ENCODE measurements at regions not wholly inside any gene's neighbourhood (a gene's known extent, or its start where the extent isn't known, plus 50 kb on each side); places are given as distances from the start of the nearest gene placed in this dataset.
"Not testable (repeated sequence)": the region's sequence is repeated elsewhere in the genome, so short reads cannot be mapped to it uniquely, and the experiment has no call there.

DNA sequence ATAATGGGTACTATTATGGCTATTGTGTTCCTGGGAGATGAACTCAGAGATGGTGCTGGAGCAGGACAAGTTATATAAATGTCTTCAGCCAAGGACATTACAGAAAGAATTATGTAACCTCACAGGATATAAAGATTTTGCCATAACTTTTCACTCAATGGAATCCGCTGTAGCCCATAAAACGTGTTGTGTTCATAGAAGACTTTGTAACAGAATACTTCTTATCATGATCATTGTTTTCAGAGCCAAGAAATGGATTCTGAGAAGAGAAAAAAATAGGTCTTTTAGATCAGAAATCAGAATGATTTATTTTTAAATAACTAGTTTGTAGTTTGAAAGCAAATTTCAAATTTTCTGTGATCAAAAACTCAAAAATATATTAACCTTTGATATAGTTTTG is 441.0 kb upstream of the TENM3 start:
- DNase-seq (ENCODE audit: low read depth in 4 of 4, low spot score in 3 of 4) = no peak

DNA sequence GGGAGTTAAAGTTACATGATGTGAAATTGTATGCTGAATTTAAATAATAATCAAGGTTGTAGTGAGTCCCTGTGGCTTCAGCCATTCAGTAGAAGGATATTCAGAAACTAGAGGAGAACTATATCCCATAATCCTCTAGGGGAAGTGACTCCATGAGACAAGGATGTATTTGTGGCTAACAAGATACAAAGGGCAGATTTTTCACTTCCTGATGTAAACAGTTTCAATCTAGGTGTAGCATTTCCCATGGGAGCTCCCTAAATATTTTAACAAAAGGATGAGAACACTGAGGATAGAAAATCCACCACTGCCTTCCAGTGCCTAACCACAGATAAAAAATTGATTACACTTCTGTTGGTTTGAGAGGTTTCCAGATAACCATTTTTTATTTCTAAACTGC is 435.4 kb upstream of the TENM3 start:
- DNase-seq (ENCODE audit: low read depth in 4 of 4, low spot score in 3 of 4) = no peak

DNA sequence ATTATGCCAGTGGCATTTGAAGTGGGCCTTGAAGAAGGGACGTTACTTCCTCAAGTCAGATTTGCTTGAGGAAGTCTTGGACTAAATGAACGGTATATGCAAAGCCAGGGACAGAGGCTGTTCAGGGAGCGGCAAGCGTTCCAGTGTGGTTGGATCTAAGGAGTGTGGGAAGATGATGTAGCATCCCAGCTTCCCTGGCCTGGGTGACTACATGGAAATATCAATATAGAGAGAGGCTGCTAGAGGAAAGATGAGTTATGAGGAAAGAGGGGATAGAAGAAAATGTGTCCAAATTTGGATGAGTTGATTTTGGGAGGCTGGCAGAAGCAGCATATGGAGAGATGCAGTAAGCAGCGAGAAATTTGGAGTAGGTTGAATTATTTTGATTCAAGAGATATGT is 432.5 kb upstream of the TENM3 start:
- DNase-seq (ENCODE audit: low read depth in 4 of 4, low spot score in 3 of 4) = no peak

DNA sequence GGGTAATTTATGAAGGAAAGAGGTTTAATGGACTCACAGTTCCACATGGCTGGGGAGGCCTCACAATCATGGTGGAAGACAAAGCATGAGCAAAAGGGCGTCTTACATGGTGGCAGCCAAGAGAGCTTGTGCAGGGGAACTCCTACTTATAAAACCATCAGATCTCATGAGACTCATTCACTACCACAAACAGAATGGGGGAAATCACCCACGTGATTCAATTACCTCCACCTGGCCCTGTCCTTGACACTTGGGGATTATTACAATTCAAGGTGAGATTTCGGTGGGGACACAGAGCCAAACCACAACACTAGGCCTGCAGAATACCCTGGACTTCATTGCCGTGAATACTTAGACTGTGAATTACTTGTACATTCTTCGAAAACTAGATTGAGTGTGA is 431.7 kb upstream of the TENM3 start:
- not testable (repeated sequence) for DNase-seq (ENCODE audit: low read depth in 4 of 4, low spot score in 3 of 4)

GRCh38 chr4:181819946-181820345 is 423.3 kb upstream of the TENM3 start:
- no peak for DNase-seq (ENCODE audit: low read depth in 4 of 4, low spot score in 3 of 4)

GRCh38 chr4:181820553-181820952 is 422.6 kb upstream of the TENM3 start:
- DNase-seq (ENCODE audit: low read depth in 4 of 4, low spot score in 3 of 4) = no peak

GRCh38 chr4:181821039-181822004 is 421.9 kb upstream of the TENM3 start:
- no peak for DNase-seq (ENCODE audit: low read depth in 4 of 4, low spot score in 3 of 4)

- DNase-seq (ENCODE audit: low read depth in 4 of 4, low spot score in 3 of 4) = peak in 3 of 4 donors; percentile 24 to 38 (median 36)
Observed at GRCh38 chr4:181822005-181822375, 421.2 kb upstream of the TENM3 start.

DNA sequence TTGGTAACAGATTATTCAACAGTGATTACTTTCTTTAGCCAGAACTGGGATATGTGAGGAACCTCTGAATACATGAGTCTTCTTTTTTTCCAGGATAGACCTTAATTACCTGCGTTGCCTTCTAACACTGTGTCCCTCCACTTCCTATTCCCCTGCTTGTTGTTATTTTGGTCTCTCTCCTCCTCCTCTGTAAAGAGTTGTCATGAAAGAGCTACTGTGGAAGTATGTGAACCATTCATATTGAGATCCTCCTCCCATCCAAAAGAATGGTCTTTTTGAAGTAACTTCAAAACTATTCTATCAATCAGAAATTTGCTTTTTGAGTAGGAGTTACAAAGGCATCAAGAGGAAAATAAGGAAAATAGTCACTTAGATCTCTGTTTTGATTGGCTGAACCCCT is 420.0 kb upstream of the TENM3 start:
- DNase-seq (ENCODE audit: low read depth in 4 of 4, low spot score in 3 of 4) = no peak

DNA sequence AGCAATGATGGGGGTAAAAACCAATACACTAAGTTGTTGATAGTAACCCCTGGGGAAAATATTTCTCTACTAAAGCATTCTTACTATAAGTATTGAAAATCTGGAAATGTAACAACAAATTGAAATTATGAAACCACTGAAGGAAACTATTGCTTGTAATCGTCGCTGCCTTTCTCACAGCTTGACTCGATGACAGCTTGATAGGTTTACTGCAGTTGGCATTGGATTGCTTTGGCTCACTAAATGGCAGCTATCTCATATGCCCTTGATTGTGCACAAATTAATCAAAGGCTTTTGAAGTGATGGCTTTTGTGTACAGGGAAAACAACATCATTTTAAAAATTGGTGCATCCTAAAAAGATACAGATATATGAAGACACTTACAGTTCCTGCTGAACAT is 419.6 kb upstream of the TENM3 start:
- no peak for DNase-seq (ENCODE audit: low read depth in 4 of 4, low spot score in 3 of 4)

DNA sequence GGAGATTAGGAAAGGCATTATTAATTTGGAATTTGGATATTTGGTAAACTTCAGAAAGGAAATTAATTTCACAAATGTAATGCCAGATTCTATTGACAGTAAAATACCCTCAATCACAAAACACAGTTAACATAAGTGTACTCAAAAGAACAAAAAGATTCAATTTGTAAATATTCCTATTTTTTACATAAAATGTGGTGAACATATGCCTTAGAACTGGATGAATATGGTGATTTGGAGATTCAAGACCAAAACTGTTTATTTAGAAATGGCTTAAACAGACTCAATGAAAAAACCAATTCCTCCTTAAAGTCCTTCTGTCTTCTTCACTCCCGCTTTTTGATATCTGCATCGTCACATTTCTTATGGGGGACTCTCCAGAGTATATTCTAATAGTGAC is 417.6 kb upstream of the TENM3 start:
- DNase-seq (ENCODE audit: low read depth in 4 of 4, low spot score in 3 of 4) = no peak

GRCh38 chr4:181827246-181827645 is 416.0 kb upstream of the TENM3 start:
- no peak for DNase-seq (ENCODE audit: low read depth in 4 of 4, low spot score in 3 of 4)

- no peak for DNase-seq (ENCODE audit: low read depth in 4 of 4, low spot score in 3 of 4)
Observed at GRCh38 chr4:181830404-181831035, 412.7 kb upstream of the TENM3 start.

GRCh38 chr4:181834071-181834470 is 409.1 kb upstream of the TENM3 start:
- DNase-seq (ENCODE audit: low read depth in 4 of 4, low spot score in 3 of 4) = no peak

DNA sequence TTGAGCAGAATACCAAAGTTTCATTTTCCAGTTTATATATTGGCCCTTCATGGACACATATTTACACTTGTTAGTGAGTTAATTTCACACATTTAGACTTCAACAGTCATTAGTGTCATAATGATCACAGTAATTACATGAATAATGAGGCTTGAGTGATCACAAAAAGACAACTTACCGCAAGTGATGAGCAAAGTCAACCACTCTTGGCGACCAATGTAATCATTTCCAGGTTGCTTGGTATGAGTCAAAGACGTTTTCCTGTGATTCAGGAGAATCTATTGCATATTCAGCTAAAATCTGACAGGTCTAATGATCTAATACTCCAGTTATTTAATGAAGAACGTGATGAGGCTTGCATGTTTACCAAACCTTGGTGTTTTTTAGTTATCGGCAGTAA is 407.9 kb upstream of the TENM3 start:
- DNase-seq (ENCODE audit: low read depth in 4 of 4, low spot score in 3 of 4) = no peak

GRCh38 chr4:181838253-181838652 is 404.9 kb upstream of the TENM3 start:
- no peak for DNase-seq (ENCODE audit: low read depth in 4 of 4, low spot score in 3 of 4)

DNA sequence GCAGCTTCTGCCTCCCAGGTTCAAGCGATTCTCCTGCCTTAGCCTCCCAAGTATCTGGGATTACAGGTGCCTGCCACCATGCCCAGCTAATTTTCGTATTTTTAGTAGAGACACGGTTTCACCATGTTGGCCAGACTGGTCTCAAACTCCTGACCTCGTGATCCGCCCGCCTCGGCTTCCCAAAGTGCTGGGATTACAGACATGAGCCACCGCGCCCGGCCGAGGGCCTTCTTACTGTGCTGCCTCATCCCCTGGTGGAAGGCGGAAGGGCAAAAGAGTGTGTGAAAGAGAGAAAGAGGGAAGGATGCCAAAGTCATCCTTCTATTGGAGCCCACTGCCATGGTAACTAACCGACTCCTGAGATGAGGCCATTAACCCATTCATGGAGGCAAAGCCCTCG is 399.4 kb upstream of the TENM3 start:
- not testable (repeated sequence) for DNase-seq (ENCODE audit: low read depth in 4 of 4, low spot score in 3 of 4)

GRCh38 chr4:181845617-181846016 is 397.6 kb upstream of the TENM3 start:
- DNase-seq (ENCODE audit: low read depth in 4 of 4, low spot score in 3 of 4) = no peak

GRCh38 chr4:181846934-181847333 is 396.3 kb upstream of the TENM3 start:
- DNase-seq (ENCODE audit: low read depth in 4 of 4, low spot score in 3 of 4) = no peak

DNA sequence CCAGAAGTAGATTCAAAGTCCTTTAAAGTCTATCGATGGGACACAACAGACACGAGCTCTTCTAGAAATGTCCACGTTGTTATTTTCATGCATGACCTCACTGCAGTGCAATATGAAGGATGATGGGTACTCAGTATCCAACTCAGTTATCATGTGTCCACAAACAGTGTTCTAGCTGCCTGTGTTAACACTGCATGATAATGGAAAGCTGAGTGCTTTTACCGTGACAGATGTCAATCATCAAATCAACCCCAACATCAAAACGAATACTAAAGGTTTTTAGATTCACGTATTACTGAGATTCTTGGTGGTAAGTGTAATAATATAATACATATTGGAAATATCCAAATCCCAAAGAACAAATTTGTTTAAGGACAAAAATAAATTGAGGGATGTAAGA is 394.8 kb upstream of the TENM3 start:
- DNase-seq (ENCODE audit: low read depth in 4 of 4, low spot score in 3 of 4) = no peak

DNA sequence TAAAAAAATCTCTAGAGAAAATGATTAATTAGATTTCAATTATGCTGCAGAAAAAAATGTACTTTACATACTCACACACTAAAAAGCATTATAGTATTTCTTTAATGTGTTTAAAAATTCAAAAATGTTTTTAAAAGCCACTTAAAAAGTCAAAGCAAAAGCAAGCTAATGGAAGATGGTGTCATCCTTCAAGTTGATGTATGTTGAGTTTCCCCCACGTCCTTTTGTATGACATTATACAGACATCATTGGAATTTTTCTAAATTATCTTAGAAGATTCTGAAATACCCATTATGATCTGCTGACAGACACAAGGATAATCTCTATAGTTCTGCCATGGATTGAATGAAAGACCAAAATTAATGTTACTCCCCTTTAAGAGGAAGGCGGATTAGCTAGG is 393.7 kb upstream of the TENM3 start:
- DNase-seq (ENCODE audit: low read depth in 4 of 4, low spot score in 3 of 4) = no peak

- no peak for DNase-seq (ENCODE audit: low read depth in 4 of 4, low spot score in 3 of 4)
Observed at GRCh38 chr4:181853881-181854511, 389.2 kb upstream of the TENM3 start.
